ENCODE measurements at regions not wholly inside any gene's neighbourhood (a gene's known extent, or its start where the extent isn't known, plus 50 kb on each side); places are given as distances from the start of the nearest gene placed in this dataset.

DNA sequence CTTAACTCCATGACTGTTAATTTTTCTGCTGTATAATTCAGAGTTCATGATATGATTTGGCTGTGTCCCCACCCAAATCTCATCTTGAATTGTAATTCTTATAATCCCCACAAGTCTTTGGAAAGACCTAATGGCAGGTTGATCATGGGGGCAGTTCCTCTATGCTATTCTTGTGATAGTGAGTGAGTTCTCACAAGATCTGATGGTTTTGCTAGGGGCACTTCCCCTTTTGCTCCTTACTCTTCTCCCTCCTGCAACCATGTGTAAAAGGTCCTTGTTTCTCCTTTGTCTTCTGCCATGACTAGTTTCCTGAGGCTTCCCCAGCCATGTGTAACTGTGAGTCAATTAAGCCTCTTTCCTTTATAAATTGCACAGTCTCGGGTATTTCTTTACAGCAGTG, 1751.9 kb downstream of the ARAP2 start:
- TF ChIP-seq EZH2phosphoT487 (IDR thresholded peaks at IDR 0.05; ENCODE audit: insufficient read depth, low read depth) (no peak), EZH2 (IDR thresholded peaks at IDR 0.05; ENCODE audit: insufficient read depth, poor library complexity, severe bottlenecking) (no peak)
